GM18517 (cell line): ENCODE measurements at regions not wholly inside any gene's neighbourhood (a gene's known extent, or its start where the extent isn't known, plus 50 kb on each side); places are given as distances from the start of the nearest gene placed in this dataset.
"Not testable (repeated sequence)": the region's sequence is repeated elsewhere in the genome, so short reads cannot be mapped to it uniquely, and the experiment has no call there.

ENCODE experiments used
- ATAC-seq: cut with Tn5 transposase; IDR thresholded peaks from one replicate; pipeline ENCODE4 v1.9.1; 2021; ENCODE audit warnings: mild to moderate bottlenecking, moderate library complexity; ENCODE audit not compliant: unreplicated experiment

GRCh38 chr11:133653336-133653735, 121.0 kb upstream of the OPCML start:
- ATAC-seq: no peak

GRCh38 chr11:133650082-133650481, 117.8 kb upstream of the OPCML start:
- no peak for ATAC-seq

GRCh38 chr11:133649040-133649439, 116.7 kb upstream of the OPCML start:
- ATAC-seq: no peak

- no peak for ATAC-seq
Observed at GRCh38 chr11:133639408-133639807, 107.1 kb upstream of the OPCML start.

GRCh38 chr11:133638921-133639320, 106.6 kb upstream of the OPCML start:
- no peak for ATAC-seq

- no peak for ATAC-seq
Observed at GRCh38 chr11:133636711-133637355, 104.5 kb upstream of the OPCML start.

GRCh38 chr11:133635244-133635739, 103.0 kb upstream of the OPCML start:
- no peak for ATAC-seq

- not testable (repeated sequence) for ATAC-seq
Observed at GRCh38 chr11:133628371-133628770, 96.1 kb upstream of the OPCML start.

- ATAC-seq: no peak
Observed at GRCh38 chr11:133621611-133622010, 89.3 kb upstream of the OPCML start.

- no peak for ATAC-seq
Observed at GRCh38 chr11:133619973-133620372, 87.7 kb upstream of the OPCML start.

- ATAC-seq: no peak
Observed at GRCh38 chr11:133619397-133619796, 87.1 kb upstream of the OPCML start.

GRCh38 chr11:133618544-133618943, 86.2 kb upstream of the OPCML start:
- ATAC-seq: no peak

GRCh38 chr11:133608496-133608895, 76.2 kb upstream of the OPCML start:
- no peak for ATAC-seq

GRCh38 chr11:133606124-133606523, 73.8 kb upstream of the OPCML start:
- no peak for ATAC-seq

GRCh38 chr11:133605482-133605881, 73.2 kb upstream of the OPCML start:
- ATAC-seq: no peak

GRCh38 chr11:133601641-133602040, 69.3 kb upstream of the OPCML start:
- no peak for ATAC-seq

- ATAC-seq: no peak
Observed at GRCh38 chr11:133600786-133601185, 68.5 kb upstream of the OPCML start.

GRCh38 chr11:133600306-133600705, 68.0 kb upstream of the OPCML start:
- ATAC-seq: no peak

GRCh38 chr11:133598906-133599305, 66.6 kb upstream of the OPCML start:
- ATAC-seq: no peak

GRCh38 chr11:133597236-133597635, 64.9 kb upstream of the OPCML start:
- ATAC-seq: no peak

GRCh38 chr11:133595998-133596590, 63.8 kb upstream of the OPCML start:
- ATAC-seq: no peak

GRCh38 chr11:133593036-133593435, 60.7 kb upstream of the OPCML start:
- ATAC-seq: no peak
